HG03025 (cell line): ENCODE measurements at regions not wholly inside any gene's neighbourhood (a gene's known extent, or its start where the extent isn't known, plus 50 kb on each side); places are given as distances from the start of the nearest gene placed in this dataset.
"Not testable (repeated sequence)": the region's sequence is repeated elsewhere in the genome, so short reads cannot be mapped to it uniquely, and the experiment has no call there.

Source experiments
- ATAC-seq: cut with Tn5 transposase; IDR thresholded peaks from one replicate; pipeline ENCODE4 v1.9.1; 2021; ENCODE audit warnings: mild to moderate bottlenecking, moderate library complexity; ENCODE audit not compliant: unreplicated experiment, low FRiP score

DNA sequence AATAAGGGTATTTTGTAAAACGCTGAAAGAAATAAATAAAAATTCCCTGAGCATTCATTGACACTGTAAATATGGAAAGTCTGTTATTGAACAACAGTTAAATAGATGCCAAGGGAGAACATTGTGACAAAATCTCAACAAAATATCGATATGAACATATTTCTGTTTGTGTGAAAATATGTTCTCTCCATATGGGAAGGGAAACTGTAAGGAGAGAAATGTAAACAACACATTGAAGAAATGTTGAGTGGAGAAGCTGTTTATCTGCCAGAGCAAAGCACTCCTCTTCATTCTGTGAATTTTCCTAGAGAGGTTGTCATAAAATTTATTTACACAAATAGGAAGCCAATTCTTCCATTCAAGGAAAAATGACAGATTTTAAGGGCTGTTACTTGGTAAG is 57.1 kb upstream of the EOMES start:
- ATAC-seq: no peak

DNA sequence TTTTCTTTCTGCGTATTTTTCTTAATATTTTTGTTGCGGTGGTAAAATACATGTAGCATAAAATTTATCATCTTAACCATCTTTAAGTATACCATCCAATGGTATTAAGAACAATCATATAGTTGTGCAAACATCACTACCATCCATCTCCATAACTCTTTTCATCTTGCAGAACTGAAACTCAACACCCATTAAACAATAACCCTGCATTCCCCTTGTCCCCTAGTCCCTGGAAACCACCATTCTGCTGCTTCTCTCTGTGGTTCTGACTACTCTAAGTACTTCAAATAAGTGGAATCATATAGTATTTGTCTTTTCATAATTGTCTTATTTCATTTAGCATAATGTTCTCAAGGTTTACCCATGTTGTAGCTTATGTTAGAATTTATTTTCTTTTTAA is 67.3 kb upstream of the EOMES start:
- ATAC-seq: no peak

DNA sequence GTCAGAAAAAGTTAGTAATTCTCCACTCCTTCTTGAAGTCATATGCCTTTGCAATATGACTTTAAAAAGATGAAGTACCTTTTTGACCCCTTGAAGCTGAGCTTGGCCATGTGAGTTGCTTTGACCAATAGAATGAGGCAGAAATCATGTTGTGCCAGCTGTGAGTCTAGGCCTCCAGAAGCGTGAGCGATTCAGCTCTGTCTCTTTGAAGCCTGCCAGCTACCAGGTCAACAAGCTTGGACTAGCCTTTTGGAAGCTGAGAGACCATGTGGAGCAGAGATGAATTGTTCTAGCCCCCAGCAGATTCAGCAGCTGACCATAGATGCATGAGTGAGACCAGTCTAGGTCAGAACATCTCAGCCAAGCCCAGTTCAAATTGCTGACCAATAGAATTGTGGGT is 69.8 kb upstream of the EOMES start:
- ATAC-seq: no peak

DNA sequence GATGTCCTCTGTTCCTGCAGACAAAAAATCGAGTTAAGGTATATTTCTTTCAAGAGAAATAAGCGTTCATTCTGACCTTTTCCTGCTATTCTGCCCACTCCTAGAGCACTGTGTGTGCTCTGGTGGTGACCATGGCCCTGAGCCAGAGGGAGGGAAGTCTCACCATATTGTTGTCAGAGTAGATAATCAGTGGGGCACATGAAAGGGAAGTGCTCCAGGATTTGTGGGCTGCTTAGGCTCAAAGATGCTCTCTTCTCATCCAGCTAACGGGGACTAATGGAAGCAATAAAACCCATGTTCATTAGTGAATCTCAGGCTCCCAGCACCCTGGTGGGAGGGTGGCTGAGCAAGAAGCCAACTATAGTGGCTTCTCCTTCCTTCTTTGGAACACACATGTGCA is 70.7 kb upstream of the EOMES start:
- no peak for ATAC-seq

DNA sequence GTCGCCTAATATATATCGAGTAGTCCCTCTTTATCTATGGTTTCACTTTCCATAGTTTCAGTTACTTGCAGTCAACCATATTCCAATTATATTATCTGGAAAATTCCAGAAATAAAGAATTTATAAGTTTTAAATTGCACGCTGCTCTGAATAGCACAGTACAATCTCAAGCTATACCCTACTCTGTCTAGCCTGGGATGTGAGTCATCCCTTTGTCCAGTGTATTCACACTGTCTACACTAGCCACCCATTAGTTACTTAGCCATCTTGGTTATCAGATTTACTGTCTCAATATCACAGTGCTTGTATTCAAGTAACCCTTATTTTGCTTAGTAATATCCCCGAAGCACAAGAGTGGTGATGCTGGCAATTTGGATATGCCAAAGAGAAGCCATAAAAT is 72.1 kb upstream of the EOMES start:
- no peak for ATAC-seq

DNA sequence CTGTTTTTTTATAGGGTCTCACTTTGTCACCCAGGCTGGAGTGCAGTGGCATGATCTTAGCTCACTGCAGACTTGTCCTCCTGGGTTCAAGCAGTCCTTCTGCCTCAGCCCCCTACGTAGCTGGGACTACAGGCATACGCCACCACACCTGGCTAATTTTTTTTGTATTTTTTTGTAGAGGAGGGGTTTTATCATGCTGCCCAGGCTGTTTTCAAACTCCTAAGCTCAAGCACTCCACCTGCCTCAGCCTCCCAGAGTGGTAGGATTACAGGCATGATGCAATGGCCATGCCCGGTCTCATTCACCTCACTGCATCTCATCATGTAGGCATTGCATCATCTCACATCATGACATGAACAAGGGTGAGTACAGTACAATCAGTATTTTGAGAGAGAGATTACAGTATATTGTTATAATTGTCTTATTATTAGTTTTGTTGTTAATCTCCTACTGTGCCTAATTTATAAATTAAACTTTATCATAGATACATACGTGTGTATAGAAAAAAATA is 74.3 kb upstream of the EOMES start:
- ATAC-seq: no peak

DNA sequence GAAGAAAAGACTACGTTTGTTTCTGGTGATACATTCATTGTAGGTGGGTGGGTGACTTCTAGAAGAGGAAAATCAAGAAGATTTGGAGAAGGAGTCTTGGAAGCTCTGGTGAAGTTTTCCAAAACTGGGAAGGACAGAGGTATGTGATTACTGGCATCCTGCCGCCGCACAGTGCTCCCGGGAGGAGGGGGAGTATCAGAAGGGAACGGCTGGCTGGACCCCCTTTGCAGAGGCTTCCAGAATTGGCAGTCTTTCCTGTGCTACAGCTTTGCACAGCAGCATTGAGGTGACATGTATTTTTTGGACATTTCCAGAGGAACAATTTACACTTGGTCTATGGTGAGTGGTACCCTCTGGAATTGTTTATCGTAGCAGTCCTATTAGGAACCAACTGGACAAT is 75.7 kb upstream of the EOMES start:
- ATAC-seq: no peak

DNA sequence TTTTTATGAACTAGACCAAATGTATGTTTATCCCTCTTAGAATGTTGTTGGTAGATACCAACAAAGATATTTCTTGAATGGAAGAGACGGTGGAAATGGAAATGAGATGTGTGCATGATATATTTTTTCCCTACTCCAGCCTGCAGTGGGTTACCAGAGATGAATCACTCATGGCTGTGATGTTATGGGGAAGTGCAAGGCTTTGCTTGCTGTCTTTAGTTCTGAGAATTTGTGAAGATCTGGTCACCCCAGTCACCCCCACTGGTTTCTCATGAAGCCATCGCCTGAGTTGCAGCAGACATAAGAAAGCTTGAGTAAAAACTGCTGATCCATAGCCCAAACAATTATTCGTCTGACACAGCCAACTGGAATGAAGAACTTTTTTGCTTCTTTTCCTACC is 78.1 kb upstream of the EOMES start:
- no peak for ATAC-seq

DNA sequence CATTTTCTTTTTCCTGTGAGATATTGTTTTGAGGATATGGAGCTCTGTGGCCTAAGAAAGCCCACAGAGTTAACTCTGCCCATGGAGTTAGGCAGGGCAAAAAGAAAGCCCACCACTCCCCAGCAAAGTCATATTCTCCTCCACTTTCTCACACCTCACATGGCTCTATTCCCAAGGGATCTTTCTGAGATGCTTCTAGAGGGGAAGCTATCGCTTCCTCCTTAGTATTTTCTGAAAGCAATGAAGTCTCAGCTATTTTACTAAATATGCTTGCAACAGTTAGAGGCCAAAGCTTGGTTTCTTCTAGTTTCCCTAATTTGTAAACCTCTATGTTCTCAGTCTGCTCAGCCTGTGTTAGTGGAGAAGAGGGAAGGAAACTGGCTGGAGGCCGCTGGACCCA is 80.3 kb upstream of the EOMES start:
- no peak for ATAC-seq

DNA sequence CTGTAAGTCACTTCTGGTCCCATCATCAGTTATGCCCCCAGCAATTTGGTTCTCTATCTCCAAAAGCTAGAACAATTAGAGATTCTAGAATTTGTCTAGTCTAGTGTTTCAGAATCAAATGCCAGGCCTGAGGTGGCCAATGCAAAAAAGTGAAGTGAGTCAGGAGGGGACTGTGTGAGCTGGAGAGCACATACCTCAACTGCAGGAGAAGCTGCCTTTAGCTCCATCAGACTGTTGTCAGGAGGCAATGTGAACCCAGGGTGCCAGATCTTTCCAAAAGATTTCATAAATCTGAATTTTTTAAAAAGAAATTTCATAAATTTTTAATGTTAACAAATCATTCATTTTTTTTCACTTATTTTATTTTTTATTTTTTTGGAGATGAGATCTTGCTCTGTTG is 80.7 kb upstream of the EOMES start:
- no peak for ATAC-seq

DNA sequence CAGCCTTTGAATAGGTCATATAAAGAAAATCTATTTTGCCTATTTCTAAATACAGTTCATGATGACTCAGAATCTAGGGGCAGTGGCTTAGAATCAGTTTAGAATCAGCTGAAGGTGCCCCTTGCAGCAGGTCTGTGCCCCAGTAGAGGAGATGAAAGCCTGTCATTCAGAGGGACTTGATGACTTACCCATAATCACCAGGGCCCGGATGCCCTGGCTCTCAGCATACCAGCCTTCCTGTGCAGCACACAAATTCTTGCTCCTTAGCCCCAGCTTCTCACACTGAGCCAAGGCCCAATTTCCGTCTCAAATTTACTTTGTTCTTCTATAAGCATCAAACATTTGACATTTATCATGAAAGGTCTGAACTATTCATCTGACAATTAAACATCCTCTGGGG is 83.2 kb upstream of the EOMES start:
- no peak for ATAC-seq

DNA sequence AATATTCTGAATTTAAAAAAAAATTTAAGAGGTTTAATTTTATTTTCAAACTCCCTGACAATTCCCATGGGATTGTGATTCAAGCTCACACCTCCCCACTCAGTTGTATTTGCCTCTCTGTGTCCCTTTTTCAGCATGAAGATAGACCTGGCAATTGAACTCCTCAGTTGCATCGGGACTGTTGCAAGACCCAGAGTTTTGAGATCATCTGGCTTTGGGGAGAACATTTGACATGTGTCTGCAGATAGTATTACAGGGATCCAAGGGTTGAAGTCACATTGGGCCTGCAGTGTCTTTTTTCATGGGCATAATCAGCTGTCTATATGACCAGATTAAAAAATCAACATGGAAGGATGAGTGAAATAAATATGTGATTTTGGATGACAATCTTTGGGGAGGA is 91.1 kb upstream of the EOMES start:
- no peak for ATAC-seq

DNA sequence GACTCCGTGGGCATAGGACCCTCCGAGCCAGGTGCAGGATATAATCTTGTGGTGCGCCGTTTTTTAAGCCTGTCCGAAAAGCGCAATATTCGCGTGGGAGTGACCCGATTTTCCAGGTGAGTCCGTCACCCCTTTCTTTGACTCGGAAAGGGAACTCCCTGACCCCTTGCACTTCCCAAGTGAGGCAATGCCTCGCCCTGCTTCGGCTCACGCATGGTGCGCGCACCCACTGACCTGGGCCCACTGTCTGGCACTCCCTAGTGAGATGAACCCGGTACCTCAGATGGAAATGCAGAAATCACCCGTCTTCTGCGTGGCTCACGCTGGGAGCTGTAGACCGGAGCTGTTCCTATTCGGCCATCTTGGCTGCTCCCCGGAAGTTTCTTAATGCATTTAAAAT is 99.5 kb upstream of the EOMES start:
- not testable (repeated sequence) for ATAC-seq

DNA sequence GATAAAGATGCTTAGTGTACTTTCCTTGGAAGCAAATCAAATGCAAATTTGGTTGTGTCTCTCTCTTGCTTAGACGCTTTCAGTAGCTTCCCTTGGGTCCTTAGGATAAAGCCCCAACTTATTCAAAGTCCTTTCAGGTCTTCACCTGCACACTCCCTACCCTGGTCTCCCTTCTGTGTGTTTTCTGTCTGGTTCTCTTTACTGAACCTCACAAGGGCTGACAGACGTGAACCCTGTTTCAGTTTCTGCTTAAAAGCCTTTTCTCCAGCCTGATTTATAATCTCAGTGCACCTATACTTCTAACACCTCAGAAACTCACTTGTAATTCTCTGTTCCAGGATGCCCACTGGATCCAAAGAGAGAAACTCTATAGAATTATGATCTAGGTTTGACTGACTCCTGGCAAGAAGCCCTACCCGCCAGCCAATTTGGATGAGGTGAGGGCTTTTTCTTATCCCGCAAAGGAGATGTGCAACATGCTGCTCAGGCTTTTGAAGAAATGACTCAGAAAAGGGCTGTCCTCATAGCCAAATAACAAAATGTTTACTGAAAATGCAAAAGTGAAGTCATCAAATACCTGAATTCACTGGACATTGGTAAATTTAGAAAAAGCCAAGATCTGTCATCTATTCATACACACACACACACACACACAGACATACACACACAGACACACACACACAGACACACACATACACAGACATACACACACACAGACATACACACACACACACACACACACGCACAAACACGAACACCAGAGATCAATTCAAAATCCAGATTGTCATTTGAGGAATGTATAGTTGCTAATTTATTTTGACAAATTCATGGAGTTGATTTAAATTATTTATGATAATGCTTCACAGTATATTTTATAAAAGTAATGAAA is 102.4 kb upstream of the EOMES start:
- ATAC-seq: no peak

DNA sequence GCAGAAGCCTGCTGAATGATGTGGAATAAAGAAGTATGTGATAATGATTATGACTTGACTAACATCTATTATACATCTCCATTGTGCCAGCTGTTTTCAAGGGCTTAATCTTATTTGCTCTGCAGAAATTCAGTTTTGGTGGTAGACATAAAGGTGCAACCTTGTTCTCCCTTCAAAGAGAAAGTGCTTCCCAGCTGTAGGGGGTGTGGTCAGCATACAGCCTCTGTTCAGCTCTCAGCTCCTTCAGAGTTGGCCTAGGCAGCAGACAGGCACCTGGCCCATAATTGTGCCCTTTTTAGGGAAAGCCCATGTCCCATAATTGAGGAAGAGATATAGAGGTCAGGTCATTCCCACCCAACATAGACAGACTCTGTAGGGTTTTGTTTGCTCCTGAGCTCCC is 104.3 kb upstream of the EOMES start:
- no peak for ATAC-seq

DNA sequence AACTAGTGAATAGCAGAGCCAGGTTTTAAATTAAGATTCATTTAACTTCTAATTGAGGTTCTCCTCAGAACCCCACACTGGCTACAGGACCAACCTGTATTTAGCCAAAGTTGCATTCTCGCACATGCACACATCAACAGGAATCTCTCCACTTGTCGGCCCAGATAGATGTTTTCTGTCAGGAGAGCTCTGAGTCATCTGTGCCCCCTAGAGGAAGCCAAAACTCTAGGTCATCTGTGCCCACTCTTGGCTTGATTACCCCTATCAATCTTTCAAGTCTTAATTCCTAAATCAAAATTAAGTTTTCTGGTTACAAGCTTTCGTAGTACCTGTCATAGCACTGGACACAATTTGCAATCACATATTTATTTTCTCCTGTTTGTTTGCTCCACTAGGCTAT is 104.9 kb upstream of the EOMES start:
- no peak for ATAC-seq

DNA sequence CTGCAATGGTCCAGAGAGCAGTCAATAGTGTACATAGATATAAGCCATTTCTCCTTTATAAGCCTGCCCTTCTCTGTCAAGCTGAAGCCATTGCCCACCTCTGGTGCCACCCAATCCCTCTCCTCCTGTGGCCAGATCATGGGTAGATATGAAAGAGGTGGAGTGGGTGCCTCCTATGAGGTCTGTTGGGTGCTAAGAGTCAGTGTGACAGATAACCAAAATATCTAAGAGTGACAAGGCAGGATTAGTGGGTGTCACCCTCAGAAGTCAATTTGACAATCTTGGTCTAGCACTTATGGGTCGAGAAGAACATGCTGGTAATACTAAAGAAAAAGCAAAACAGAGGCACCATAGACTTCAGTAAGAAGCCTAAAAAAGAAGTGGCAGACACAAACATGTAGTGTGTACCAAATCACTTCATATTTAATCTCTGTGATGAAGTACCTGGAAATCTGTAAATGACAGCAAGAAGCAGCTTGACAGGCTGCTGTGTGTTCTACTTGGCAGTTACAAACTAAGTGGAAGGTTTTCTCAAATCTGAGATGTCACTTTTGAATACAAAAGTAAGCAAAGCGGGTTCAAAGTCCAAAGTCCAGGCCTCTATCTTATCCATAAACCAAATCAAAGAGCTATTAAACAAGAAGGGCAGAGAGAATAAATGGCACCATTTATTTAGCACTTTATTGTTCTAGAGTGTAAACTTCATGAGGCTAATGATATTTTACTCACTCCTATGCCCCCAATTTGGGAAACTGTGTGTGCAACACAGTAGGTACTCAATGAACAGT is 118.9 kb upstream of the EOMES start:
- ATAC-seq: no peak

DNA sequence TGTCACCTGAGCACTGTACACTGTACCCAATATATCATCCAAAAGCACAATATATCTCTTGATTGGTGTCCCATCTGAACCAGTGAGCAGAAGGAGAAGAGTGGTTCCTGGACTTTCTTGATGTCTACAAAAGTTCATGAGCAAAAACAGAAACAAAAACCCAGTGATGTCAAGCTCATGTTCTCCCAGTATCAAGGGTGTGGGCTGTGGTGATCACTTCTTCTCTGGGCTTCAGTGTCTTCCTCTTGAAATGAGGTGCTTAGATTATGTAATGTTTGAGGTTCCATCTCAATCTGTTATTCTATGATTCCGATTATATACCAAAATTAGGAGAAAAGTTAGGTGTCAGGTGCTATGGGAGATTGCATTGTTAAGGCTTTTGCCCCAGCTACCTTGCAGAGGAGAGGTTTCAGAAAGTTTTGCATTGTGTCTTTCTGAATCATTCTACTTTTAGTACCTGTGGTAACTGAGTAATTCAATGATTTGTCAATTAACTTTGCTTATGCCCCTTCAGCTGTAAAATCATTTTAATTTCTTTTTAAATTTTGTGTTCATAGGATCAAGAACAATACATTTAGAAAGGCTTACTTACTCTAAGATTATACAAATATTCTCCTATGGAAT is 122.0 kb upstream of the EOMES start:
- no peak for ATAC-seq

DNA sequence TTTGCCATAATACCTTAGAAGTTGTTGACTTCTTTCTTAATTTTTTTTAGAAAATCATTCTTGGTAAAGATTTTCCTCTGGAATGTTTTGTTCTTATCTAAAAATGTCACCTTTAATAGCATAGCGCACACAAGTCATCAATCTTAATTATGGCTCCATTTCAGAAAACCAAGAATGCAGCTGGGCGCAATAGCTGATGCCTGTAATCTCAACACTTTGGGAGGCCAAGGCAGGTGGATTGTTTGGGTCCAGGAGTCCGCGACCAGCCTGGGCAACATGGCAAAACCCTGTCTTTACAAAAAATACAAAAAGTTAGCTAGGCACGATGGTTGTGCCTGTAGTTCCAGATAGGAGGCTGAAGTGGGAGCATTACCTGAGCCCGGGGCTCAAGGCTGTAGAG is 125.6 kb upstream of the EOMES start:
- ATAC-seq: no peak

DNA sequence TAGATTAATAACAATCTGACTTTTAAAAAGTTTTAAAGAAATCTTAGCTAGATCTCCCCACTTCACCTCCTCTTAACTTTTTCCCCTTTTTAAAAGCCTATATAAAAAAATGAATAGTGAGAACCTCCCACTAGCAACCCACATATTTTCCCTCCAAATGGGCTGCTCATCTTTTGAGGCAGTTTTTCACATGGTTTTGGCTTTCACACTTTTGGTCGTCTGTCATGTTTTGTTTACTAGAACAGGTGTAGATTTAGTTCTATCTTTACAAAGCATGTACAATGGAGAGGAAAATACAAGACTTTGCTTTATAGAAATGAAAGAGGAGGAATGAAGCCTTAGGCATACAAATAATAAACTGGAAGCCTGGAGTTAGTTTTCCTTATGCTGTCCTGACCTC is 126.7 kb upstream of the EOMES start:
- ATAC-seq: no peak

DNA sequence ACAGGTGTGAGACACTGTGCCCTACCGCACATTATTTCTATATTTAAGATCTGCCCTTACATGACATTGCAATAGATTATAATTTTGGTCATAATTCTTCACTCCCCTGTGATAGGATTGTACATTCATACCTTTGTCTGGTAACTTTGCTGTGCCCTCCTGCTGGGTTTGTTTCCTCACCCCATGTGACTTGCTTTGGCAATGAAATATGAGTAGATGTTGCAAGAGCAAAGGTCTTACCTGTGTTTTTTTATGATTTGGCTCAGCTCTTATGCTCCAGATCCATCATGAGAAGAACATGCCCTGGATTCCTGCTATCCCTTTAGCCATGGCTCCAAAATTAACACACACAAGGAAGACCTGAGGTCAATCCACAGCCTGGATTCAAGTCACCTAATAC is 137.7 kb upstream of the EOMES start:
- no peak for ATAC-seq
